Mucosa of rectum (tissue), 2 donors: ENCODE measurements at regions not wholly inside any gene's neighbourhood (a gene's known extent, or its start where the extent isn't known, plus 50 kb on each side); places are given as distances from the start of the nearest gene placed in this dataset.

ENCODE experiments used
- H3K27ac ChIP-seq, 2 donors: one replicate each; pipeline ENCODE4 v1.7.0; 2013; ENCODE audit warnings: inconsistent platforms in 2 of 2, low read depth in 2 of 2, low read length in 2 of 2
- H3K27me3 ChIP-seq, 2 donors: one replicate each; pipeline ENCODE4 v1.7.0; 2013; ENCODE audit warnings: low read length in 2 of 2; ENCODE audit not compliant: control insufficient read depth in 2 of 2, insufficient read depth in 2 of 2
- H3K36me3 ChIP-seq, 2 donors: one replicate each; pipeline ENCODE4 v1.7.0; 2013; ENCODE audit warnings: low read length in 2 of 2; ENCODE audit not compliant: control insufficient read depth in 2 of 2, insufficient read depth in 2 of 2
- H3K4me1 ChIP-seq, 2 donors: one replicate each; pipeline ENCODE4 v1.7.0; 2013; ENCODE audit warnings: low read length in 2 of 2, mild to moderate bottlenecking in 1 of 2; ENCODE audit not compliant: control insufficient read depth in 2 of 2, insufficient read depth in 2 of 2
- H3K4me3 ChIP-seq, 2 donors: one replicate each; pipeline ENCODE4 v1.7.0; 2013; ENCODE audit warnings: low read length in 2 of 2
- H3K9ac ChIP-seq, 2 donors: one replicate each; pipeline ENCODE4 v1.7.0; 2013; ENCODE audit warnings: low read length in 2 of 2, low read depth in 1 of 2, mild to moderate bottlenecking in 1 of 2
- H3K9me3 ChIP-seq, 2 donors: one replicate each; pipeline ENCODE4 v1.7.0; 2013; ENCODE audit warnings: low read length in 2 of 2; ENCODE audit not compliant: control insufficient read depth in 2 of 2
- donor health status: healthy.
- donor health status: Normal muscosa, but diverticular disease.

- H3K9ac ChIP-seq = no peak overlapping the region
- no peak overlapping the region for H3K4me3 ChIP-seq
- no peaks in the 10 kb centered on the region for H3K9me3 ChIP-seq
- H3K27me3 ChIP-seq = no peaks in the 10 kb centered on the region
- no peak overlapping the region for H3K27ac ChIP-seq
- H3K36me3 ChIP-seq = no peaks in the 10 kb centered on the region
- no peaks in the 10 kb centered on the region for H3K4me1 ChIP-seq
These were observed 81.4 kb downstream of the MYCN start for GRCh38 chr2:16021611-16022363.

- H3K9me3 ChIP-seq = no peaks in the 10 kb centered on the region
These were observed 80.1 kb downstream of the MYCN start for GRCh38 chr2:16020389-16021008.

GRCh38 chr2:16019617-16020351 lies 79.4 kb downstream of the MYCN start:
- Histone ChIP-seq H3K9me3 (no peaks in the 10 kb centered on the region), H3K27ac (no peak overlapping the region), H3K4me1 (no peaks in the 10 kb centered on the region), H3K9ac (no peak overlapping the region), H3K4me3 (no peak overlapping the region), H3K36me3 (no peaks in the 10 kb centered on the region), H3K27me3 (no peaks in the 10 kb centered on the region)

More at GRCh38 chr2:16020389-16021008, 80.1 kb downstream of the MYCN start:
- no peak overlapping the region for H3K9ac ChIP-seq
- no peaks in the 10 kb centered on the region for H3K4me1 ChIP-seq
- H3K27me3 ChIP-seq = no peaks in the 10 kb centered on the region
- no peak overlapping the region for H3K27ac ChIP-seq
- no peak overlapping the region for H3K4me3 ChIP-seq
- H3K36me3 ChIP-seq = no peaks in the 10 kb centered on the region

- no peaks in the 10 kb centered on the region for H3K9me3 ChIP-seq
- H3K4me1 ChIP-seq = no peaks in the 10 kb centered on the region
- no peaks in the 10 kb centered on the region for H3K36me3 ChIP-seq
- H3K27ac ChIP-seq = no peak overlapping the region
- H3K9ac ChIP-seq = no peak overlapping the region
- no peak overlapping the region for H3K4me3 ChIP-seq
- no peaks in the 10 kb centered on the region for H3K27me3 ChIP-seq
These were observed 78.7 kb downstream of the MYCN start for GRCh38 chr2:16019060-16019480.

- no peak overlapping the region for H3K27ac ChIP-seq
- no peaks in the 10 kb centered on the region for H3K9me3 ChIP-seq
- H3K27me3 ChIP-seq = peaks cover 0 to under 1% of the 10 kb centered on the region in 2 donors
- peaks cover 2 to 5% of the 10 kb centered on the region in 2 donors for H3K4me1 ChIP-seq
- no peak overlapping the region for H3K9ac ChIP-seq
- H3K4me3 ChIP-seq = no peak overlapping the region
- no peaks in the 10 kb centered on the region for H3K36me3 ChIP-seq
These were observed 78.1 kb downstream of the MYCN start for GRCh38 chr2:16018277-16019059.

- no peak overlapping the region for H3K9ac ChIP-seq
- H3K27me3 ChIP-seq = peaks cover 3 to 4% of the 10 kb centered on the region in 2 donors
These were observed 75.9 kb downstream of the MYCN start for GRCh38 chr2:16016282-16016681.

GRCh38 chr2:16015903-16016265 lies 75.5 kb downstream of the MYCN start:
- Histone ChIP-seq H3K4me3 (no peak overlapping the region), H3K27me3 (peaks cover 3 to 4% of the 10 kb centered on the region in 2 donors), H3K27ac (no peak overlapping the region), H3K9me3 (no peaks in the 10 kb centered on the region), H3K4me1 (peaks cover 5 to 14% of the 10 kb centered on the region in 2 donors), H3K9ac (no peak overlapping the region), H3K36me3 (no peaks in the 10 kb centered on the region)

More at GRCh38 chr2:16016282-16016681, 75.9 kb downstream of the MYCN start:
- Histone ChIP-seq H3K27ac (no peak overlapping the region), H3K36me3 (no peaks in the 10 kb centered on the region), H3K4me1 (peaks cover 5 to 14% of the 10 kb centered on the region in 2 donors), H3K4me3 (no peak overlapping the region), H3K9me3 (no peaks in the 10 kb centered on the region)

- Histone ChIP-seq H3K4me3 (no peak overlapping the region), H3K9ac (no peak overlapping the region), H3K27ac (no peak overlapping the region), H3K36me3 (no peaks in the 10 kb centered on the region), H3K4me1 (peaks cover 5 to 14% of the 10 kb centered on the region in 2 donors), H3K27me3 (peaks cover 3 to 4% of the 10 kb centered on the region in 2 donors), H3K9me3 (no peaks in the 10 kb centered on the region)
These were observed 75.0 kb downstream of the MYCN start for GRCh38 chr2:16015210-16015902.

- H3K27me3 ChIP-seq = peaks cover 3 to 4% of the 10 kb centered on the region in 2 donors
- no peak overlapping the region for H3K9ac ChIP-seq
- H3K27ac ChIP-seq = no peak overlapping the region
- no peaks in the 10 kb centered on the region for H3K36me3 ChIP-seq
- peaks cover 5 to 14% of the 10 kb centered on the region in 2 donors for H3K4me1 ChIP-seq
- no peaks in the 10 kb centered on the region for H3K9me3 ChIP-seq
- no peak overlapping the region for H3K4me3 ChIP-seq
These were observed 74.5 kb downstream of the MYCN start for GRCh38 chr2:16014802-16015201.
